ENCODE measurements at regions not wholly inside any gene's neighbourhood (a gene's known extent, or its start where the extent isn't known, plus 50 kb on each side); places are given as distances from the start of the nearest gene placed in this dataset.

DNA sequence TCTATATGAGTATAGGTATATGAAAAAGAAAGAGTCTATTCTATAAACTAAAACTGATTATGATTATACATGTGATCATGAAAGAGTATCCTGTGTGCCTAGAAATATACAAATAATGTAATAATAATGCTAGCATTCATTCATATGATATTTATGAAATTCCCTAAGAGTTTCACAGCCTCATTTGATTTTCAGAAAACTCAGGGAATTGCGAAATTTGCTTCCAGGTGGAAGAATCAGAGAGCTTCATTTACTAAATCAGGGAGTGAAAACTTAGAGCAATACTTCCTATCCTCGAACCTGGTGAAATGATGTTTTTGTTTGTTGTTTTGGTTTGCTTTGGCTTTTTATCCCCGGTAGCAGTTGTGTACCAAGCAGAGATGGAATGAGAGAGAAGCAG, 1105.7 kb upstream of the SLIT2 start:
- TF ChIP-seq CTCF (IDR thresholded peaks at IDR 0.05): no peak
- H3K4me3 ChIP-seq: no peak overlapping the region
- no peak overlapping the region for H3K9ac ChIP-seq (ENCODE audit: low read depth in 2 of 2, low read length in 2 of 2)
- intact Hi-C loops (cut with DNase I): no loop called here
- no peaks in the 10 kb centered on the region for H3K4me1 ChIP-seq
- no peak for DNase-seq
- no peak overlapping the region for H3K27ac ChIP-seq
- H3K27me3 ChIP-seq: no peaks in the 10 kb centered on the region
- H3K36me3 ChIP-seq: no peaks in the 10 kb centered on the region
- no peaks in the 10 kb centered on the region for H3K9me3 ChIP-seq

DNA sequence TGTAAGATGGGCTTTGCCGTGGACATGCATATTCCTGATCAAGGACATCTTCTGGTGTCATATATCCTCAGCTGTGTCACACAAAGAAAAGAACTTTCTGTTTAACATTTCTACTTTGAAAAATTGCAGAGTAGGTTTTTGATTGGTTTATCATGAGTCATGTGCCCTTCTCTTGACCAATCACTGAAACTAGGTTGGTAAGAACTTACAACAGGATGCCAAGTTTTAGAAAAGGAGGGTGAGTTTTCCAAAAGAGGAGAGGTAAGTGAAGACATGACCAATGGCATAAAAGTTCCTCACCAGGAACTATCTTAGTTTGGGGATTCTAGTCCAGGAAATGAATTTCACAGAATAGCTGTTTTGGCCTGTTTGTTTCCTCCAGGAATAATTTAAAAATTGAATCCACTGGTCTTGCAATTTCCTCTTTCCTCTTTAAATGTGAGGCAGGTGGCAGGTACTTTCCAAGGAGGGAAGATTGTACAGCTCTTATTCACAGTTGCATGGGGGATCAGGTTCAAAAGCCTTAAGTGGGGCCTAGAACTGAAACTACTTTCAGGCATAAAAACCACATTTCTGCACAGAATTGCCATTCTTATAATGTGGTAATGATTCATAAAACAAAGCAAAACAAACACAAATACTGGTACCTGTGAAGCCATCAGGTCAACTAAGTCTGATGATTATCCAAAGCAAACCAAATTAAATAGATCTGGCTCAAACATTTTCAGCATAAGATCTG, 1114.5 kb upstream of the LCORL start:
- DNase-seq: no peak
- no peak overlapping the region for H3K4me3 ChIP-seq
- intact Hi-C loops (cut with DNase I): no loop called here
- H3K27me3 ChIP-seq: no peaks in the 10 kb centered on the region
- TF ChIP-seq CTCF (IDR thresholded peaks at IDR 0.05): no peak
- no peaks in the 10 kb centered on the region for H3K4me1 ChIP-seq
- no peaks in the 10 kb centered on the region for H3K36me3 ChIP-seq
- H3K27ac ChIP-seq: no peak overlapping the region
- no peak overlapping the region for H3K9ac ChIP-seq (ENCODE audit: low read depth in 2 of 2, low read length in 2 of 2)
- H3K9me3 ChIP-seq: no peaks in the 10 kb centered on the region

DNA sequence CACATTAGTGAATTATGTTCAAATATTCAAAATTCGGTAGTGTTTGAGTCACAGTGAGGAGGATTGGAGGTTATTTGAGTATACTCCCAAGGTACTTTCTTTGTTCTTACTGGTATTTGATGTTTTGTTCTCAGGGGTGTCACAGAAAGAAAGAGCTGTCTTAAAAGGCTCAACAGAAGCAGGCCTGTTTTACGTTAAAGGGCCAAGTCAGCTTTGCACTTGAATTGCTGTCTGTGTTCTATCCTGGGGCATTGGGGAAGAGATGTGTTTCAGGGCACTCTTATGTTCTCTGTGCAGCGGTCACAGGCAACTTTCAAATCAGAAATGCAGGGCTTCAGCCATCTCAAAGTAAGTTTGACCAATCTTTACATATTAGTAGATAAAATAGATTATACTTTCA, 1113.1 kb upstream of the LCORL start:
- no peak overlapping the region for H3K9ac ChIP-seq (ENCODE audit: low read depth in 2 of 2, low read length in 2 of 2)
- H3K4me3 ChIP-seq: no peak overlapping the region
- H3K27ac ChIP-seq: no peak overlapping the region
- no peaks in the 10 kb centered on the region for H3K4me1 ChIP-seq
- no peak for DNase-seq
- H3K36me3 ChIP-seq: no peaks in the 10 kb centered on the region
- H3K9me3 ChIP-seq: no peaks in the 10 kb centered on the region
- no peaks in the 10 kb centered on the region for H3K27me3 ChIP-seq
- no peak for TF ChIP-seq CTCF (IDR thresholded peaks at IDR 0.05)
- intact Hi-C loops (cut with DNase I): no loop called here

GRCh38 chr4:19133315-19133714, 1111.8 kb upstream of the LCORL start:
- no peak overlapping the region for H3K4me3 ChIP-seq
- no peak overlapping the region for H3K9ac ChIP-seq (ENCODE audit: low read depth in 2 of 2, low read length in 2 of 2)
- no peak for DNase-seq
- no peak overlapping the region for H3K27ac ChIP-seq
- H3K36me3 ChIP-seq: no peaks in the 10 kb centered on the region
- no peaks in the 10 kb centered on the region for H3K9me3 ChIP-seq
- intact Hi-C loops (cut with DNase I): no loop called here
- TF ChIP-seq CTCF (IDR thresholded peaks at IDR 0.05): no peak
- H3K27me3 ChIP-seq: no peaks in the 10 kb centered on the region
- no peaks in the 10 kb centered on the region for H3K4me1 ChIP-seq

GRCh38 chr4:19130866-19131265, 1109.3 kb upstream of the LCORL start:
- DNase-seq: no peak
- H3K27me3 ChIP-seq: no peaks in the 10 kb centered on the region
- no peak for TF ChIP-seq CTCF (IDR thresholded peaks at IDR 0.05)
- H3K27ac ChIP-seq: no peak overlapping the region
- no peaks in the 10 kb centered on the region for H3K9me3 ChIP-seq
- no peak overlapping the region for H3K4me3 ChIP-seq
- no peaks in the 10 kb centered on the region for H3K4me1 ChIP-seq
- intact Hi-C loops (cut with DNase I): no loop called here
- H3K36me3 ChIP-seq: no peaks in the 10 kb centered on the region
- no peak overlapping the region for H3K9ac ChIP-seq (ENCODE audit: low read depth in 2 of 2, low read length in 2 of 2)

All from colonic mucosa (tissue), 4 donors.